ENCODE measurements at regions not wholly inside any gene's neighbourhood (a gene's known extent, or its start where the extent isn't known, plus 50 kb on each side); places are given as distances from the start of the nearest gene placed in this dataset.
"Not testable (repeated sequence)": the region's sequence is repeated elsewhere in the genome, so short reads cannot be mapped to it uniquely, and the experiment has no call there.

GRCh38 chr5:2070787-2071186 is 188.1 kb upstream of the IRX4 start:
- intact Hi-C loops (cut with DNase I); DNase-seq (ENCODE audit: missing footprints): not testable (repeated sequence)

GRCh38 chr5:2068531-2068930 is 185.8 kb upstream of the IRX4 start:
- ATAC-seq (no peak), DNase-seq (ENCODE audit: missing footprints) (no peak)
- intact Hi-C loops (cut with DNase I) = no loop called here

More at GRCh38 chr5:2070787-2071186, 188.1 kb upstream of the IRX4 start:
- not testable (repeated sequence) for ATAC-seq

GRCh38 chr5:2066373-2066772 is 183.6 kb upstream of the IRX4 start:
- ATAC-seq (no peak), DNase-seq (ENCODE audit: missing footprints) (no peak)
- intact Hi-C loops (cut with DNase I) = no loop called here

DNA sequence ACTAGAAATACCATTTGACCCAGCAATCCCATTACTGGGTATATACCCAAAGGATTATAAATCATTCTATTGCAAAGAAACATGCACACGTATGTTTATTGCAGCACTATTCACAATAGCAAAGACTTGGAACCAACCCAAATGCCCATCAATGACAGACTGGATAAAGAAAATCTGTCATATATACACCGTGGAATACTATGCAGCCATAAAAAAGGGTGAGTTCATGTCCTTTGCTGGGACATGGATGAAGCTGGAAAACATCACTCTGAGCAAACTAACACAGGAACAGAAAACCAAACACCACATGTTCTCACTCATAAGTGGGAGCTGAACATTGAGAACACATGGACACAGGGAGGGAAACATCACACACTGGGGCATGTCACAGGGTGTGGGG is 180.7 kb upstream of the IRX4 start:
- DNase-seq (ENCODE audit: missing footprints); ATAC-seq; intact Hi-C loops (cut with DNase I): not testable (repeated sequence)

DNA sequence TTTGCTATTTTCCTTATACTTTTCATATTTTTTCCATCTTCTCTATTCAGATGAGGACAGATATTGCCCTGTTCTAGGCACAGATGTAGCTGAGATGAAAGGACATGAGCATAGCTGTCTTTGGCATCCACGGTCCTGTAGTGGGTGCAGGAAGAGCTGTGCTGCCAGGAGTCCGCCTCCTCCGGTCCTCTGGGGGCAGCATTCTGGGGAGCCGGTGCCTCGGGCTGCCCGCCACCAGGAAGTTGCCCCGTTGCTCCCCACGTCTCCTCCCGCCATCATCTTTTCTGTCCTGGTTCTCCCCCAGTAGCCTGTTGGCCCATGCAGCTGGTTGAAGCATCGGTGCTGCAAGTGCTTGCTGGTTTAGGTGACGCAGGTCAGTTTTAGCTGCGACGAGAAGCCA is 170.0 kb upstream of the IRX4 start:
- ATAC-seq = no peak
- DNase-seq (ENCODE audit: missing footprints) = no peak
- intact Hi-C loops (cut with DNase I) = no loop called here

GRCh38 chr5:2049876-2050275 is 167.2 kb upstream of the IRX4 start:
- no peak for ATAC-seq
- intact Hi-C loops (cut with DNase I) = no loop called here
- DNase-seq (ENCODE audit: missing footprints) = no peak

DNA sequence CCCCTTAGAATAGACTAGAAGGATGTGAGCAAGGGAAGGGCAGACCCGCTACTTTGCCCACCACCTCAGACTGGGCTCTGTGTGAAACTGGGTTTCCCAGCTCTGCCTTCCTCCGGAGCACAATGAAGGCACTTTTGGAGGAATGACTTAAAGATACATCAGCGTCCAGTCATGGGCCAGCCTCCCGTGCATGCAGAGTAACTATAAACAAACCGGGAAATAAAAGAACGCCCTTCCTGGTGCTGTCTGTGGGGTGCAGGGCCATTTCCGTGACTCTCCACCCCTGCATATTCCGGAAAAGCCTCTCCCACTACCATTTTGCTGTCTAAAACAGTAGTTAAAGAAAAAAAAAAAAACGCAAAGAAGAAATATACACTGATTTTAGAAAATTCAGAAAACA is 165.9 kb upstream of the IRX4 start:
- DNase-seq (ENCODE audit: missing footprints) (no peak), ATAC-seq (no peak)
- intact Hi-C loops (cut with DNase I) = no loop called here

DNA sequence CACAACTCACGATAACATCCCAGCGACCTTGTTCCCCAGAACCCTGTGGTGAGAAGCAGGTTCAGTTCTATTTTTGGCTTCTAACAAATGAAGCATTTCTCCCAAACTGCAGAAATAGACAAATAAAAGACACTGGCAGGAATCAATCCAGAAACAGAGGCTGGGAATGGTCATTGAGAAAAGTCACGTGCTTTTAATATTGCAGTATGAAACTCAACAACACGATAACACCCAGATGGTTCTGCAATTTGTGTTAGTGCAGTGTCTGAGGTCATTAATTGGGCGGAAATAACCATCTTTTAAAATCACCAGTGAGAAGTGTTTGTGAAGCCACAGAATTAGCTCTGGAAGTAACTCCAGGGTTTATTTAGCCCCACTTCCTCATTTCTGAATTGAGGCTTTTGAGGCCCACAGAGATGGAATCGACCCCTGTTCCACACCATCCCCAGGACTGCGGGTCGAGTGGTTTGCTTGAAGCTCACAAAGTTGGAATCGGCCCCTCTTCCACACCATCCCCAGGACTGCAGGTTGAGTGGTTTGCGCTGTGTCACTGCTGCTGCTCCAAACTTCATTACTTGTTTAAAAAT is 164.7 kb upstream of the IRX4 start:
- DNase-seq (ENCODE audit: missing footprints) (no peak), ATAC-seq (no peak)
- intact Hi-C loops (cut with DNase I) = no loop called here

- intact Hi-C loops (cut with DNase I) = no loop called here
- ATAC-seq (no peak), DNase-seq (ENCODE audit: missing footprints) (no peak)
Observed at GRCh38 chr5:2044041-2044440, 161.3 kb upstream of the IRX4 start.

DNA sequence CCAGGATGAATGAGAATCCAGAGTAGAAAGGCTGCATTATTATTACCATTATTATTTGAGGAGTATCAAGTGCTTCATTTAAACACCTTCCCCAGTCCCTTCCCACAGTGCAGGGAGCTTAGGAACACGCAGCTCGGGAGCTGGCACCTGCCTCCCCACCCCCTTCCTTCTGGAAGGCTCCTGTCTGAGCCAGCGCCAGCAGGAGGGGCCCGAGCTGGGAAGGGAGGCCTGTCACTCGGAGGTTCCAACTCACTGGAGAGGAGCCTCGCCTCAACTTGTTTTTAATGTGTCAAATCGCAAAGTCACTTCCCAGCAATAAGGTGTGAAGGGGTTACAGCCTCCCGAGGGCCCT is 156.4 kb upstream of the IRX4 start:
- no peak for DNase-seq (ENCODE audit: missing footprints)
- no peak for ATAC-seq
- intact Hi-C loops (cut with DNase I) = loop anchor here (5.0 kb wide), 2 partner anchors 62 to 277 kb away; no protein-coding TSS in a partner anchor

DNA sequence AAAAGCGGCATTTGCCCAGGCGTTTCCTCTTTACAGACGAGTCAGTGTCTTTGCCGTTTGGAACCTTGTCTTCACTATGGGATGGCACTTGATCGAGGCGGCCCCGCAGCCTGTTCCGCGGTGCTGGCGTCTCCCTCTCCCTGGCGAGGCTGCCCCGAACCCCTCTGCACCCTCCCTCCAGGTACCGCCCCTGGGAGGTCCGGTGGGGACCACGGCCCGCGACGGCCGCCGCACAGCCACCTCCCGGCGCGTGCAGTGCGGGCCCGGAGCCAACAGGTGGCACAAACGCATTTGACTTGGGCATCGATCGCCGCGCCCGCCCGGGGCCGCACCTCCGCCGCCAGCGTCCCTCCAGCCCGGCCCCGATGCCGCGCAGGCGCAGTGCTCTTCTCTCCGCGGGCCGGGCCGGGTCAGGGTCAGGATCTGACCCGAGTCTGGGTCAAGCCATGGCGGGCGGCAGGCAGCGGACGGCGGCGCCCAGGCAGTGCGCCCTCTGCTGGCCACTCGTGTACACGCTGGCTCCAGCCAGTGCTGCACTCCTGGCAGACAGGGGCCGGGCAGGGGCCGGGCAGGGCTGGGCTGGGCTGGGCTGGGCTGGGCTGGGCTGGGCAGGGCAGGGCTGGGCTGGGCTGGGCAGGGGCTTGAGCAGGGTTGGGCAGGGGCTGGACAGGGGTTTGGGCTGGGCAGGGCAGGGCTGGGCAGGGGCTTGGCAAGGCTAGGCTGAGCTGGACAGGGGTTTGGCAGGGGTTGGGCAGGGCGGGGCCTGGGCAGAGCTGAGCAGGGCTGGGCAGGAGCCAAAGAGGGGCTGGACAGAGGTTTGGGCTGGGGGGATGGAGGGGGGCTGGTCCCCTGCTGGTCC is 155.8 kb upstream of the IRX4 start:
- intact Hi-C loops (cut with DNase I) = loop anchor here (5.0 kb wide), 2 partner anchors 61 to 276 kb away; no protein-coding TSS in a partner anchor

GRCh38 chr5:2036885-2037284 is 154.2 kb upstream of the IRX4 start:
- no peak for DNase-seq (ENCODE audit: missing footprints)
- intact Hi-C loops (cut with DNase I) = loop anchor here (5.0 kb wide), 2 partner anchors 60 to 275 kb away; no protein-coding TSS in a partner anchor
- no peak for ATAC-seq

More for the DNA sequence above, 155.8 kb upstream of the IRX4 start:
- ATAC-seq (peak; percentile 97), DNase-seq (ENCODE audit: missing footprints) (peak; percentile 79)

GRCh38 chr5:2032432-2032831 is 149.7 kb upstream of the IRX4 start:
- DNase-seq (ENCODE audit: missing footprints) = no peak
- no peak for ATAC-seq
- intact Hi-C loops (cut with DNase I) = no loop called here

GRCh38 chr5:2031581-2031980 is 148.9 kb upstream of the IRX4 start:
- intact Hi-C loops (cut with DNase I) = no loop called here
- DNase-seq (ENCODE audit: missing footprints) (no peak), ATAC-seq (no peak)

- intact Hi-C loops (cut with DNase I) = no loop called here
Observed at GRCh38 chr5:2030131-2030530, 147.4 kb upstream of the IRX4 start.

DNA sequence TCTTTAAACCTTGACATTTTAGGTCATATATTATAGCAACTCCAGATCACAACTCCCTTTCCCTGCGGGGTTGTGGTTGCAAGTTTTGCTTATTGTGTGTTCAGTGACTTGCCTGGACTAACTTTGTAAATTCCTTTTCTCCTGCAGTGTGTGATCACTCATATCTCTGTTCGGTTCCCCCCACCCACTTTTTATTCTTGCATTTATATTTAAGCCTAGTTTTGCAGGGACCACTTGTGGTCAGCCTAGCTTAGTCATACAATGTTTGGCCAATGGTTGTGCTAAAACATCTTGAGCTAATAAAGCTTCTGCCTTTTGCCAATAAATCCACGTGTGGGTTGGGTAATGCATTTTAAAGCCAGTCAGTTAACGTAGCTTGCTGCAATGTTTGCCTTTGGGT is 146.5 kb upstream of the IRX4 start:
- intact Hi-C loops (cut with DNase I) = no loop called here
- ATAC-seq = no peak
- no peak for DNase-seq (ENCODE audit: missing footprints)

More at GRCh38 chr5:2030131-2030530, 147.4 kb upstream of the IRX4 start:
- ATAC-seq (no peak), DNase-seq (ENCODE audit: missing footprints) (no peak)

DNA sequence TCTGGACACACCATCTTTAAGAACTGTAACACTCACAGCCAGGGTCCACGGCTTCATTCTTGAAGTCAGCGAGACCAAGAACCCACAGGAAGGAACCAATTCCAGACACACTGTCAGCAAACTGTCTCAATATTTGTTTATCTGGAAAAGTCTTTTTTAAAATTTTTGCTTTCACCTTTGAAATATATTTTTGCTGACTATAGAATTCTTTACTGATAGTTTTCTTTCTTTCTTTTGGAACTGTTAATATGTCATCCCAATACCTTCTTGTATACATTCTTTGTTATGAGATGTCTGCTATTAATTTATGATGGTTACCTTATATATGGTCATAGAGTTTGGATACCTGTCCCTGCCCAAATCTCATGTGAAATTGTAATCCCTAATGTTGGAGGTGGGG is 145.1 kb upstream of the IRX4 start:
- ATAC-seq (no peak), DNase-seq (ENCODE audit: missing footprints) (no peak)
- intact Hi-C loops (cut with DNase I) = no loop called here

DNA sequence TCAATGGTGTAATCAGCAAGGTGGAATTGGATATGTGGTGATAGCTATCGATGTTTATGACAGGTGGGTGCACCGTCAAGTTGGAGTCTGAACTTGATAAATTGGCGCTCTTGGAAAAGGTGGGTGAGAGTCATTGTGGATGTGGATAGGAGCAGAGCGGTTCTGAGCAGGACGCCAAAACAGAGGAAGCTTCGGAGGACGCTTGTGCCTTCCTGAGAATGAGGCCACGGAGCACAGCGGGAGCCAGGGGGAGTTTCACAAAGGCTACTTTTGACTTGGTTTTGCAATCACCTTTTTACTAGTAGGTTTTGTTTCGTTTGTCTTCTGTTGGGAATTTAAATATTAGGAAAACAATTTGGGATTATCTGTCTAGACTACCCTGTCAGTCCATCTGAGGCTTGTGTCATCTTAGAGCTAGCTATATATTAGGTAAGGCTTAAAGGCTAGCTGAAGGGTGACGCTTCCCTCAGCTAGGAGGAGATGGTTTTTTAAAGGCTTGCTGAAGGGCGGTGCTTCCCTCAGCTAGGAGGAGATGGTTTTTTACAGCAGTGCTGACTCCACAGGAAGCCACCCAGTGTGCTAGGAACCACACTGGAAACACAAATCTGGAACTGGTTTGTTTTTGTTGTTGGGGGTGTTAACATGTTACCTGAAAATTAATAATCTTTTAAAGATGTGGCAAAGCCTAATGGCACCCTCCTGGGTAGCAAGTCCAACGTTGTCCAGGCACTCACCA is 142.4 kb upstream of the IRX4 start:
- ATAC-seq (no peak), DNase-seq (ENCODE audit: missing footprints) (no peak)
- intact Hi-C loops (cut with DNase I) = no loop called here

DNA sequence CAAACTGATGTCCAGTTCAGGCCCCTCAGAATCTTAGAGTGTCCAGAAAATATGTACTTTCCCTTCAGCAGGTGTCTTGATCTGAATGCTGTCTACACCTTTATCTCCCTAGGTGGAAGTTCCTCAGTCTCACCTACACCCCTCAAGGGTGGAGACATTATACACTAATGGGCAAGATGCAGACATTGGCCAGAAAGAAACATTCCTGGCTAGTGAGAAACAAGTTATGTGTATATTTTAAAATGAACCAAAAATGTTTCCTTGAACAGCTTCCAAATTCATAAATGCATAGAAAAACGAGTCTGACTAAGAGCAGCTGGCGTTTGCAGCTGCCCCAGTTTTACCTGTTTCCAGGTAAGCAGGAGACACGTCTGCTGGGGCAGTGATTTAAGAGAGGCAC is 140.5 kb upstream of the IRX4 start:
- no peak for DNase-seq (ENCODE audit: missing footprints)
- no peak for ATAC-seq
- intact Hi-C loops (cut with DNase I) = no loop called here

DNA sequence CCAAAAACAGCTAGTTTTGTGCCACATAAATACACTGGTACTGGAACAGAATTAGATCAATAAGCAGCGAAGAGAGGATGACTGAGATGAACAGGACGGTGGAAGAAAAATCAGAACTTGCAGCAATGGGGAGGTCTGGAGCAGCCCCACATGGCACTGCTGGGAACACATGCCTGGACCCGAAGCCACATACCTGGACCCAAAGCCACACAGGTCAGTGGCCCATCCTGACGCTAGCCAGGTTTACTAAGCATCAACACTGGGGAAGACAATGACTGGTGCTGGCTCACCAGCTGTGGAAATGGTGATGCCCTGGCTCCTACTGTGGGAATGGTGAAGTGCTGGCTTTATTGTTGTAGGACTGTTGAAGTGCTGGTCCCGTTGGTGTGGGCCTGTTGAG is 139.7 kb upstream of the IRX4 start:
- no peak for ATAC-seq
- no peak for DNase-seq (ENCODE audit: missing footprints)
- intact Hi-C loops (cut with DNase I) = no loop called here

Measured in Right ventricle myocardium inferior (tissue), 1 donor.